ENCODE measurements at regions not wholly inside any gene's neighbourhood (a gene's known extent, or its start where the extent isn't known, plus 50 kb on each side); places are given as distances from the start of the nearest gene placed in this dataset.
"Not testable (repeated sequence)": the region's sequence is repeated elsewhere in the genome, so short reads cannot be mapped to it uniquely, and the experiment has no call there.

DNA sequence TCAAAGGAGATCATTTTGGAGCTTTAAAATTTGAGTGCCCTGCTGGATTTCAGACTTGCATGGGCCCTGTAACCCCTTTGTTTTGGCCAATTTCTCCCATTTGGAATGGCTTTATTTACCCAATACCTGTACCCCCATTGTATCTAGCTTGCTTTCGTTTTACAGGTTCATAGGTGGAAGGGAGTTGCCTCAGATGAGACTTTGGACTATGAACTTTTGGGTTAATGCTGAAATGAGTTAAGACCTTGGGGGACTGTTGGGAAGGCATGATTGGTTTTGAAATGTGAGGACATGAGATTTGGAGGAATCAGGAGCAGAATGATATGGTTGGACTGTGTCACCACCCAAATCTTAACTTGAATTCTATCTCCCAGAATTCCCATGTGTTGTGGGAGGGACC lies 250.6 kb downstream of the MFSD1 start:
- not testable (repeated sequence) for DNase-seq

DNA sequence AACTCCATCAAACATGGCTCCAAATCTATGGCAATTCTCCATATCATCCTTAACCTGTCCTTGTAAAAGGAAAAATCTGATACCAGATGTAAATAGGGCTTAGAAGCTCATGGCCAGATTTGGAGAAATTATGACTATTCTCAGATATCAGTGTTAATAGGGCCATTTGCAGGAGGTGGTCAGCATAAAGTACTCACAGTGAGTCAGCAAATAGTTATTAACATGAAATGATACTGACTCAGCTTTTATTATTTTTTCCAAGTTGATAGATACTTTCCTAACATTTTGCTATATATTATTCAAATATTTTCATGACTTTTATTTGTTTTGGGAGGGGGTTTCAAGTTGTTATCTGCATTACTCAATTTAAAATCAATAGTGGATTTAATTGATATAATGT lies 255.8 kb downstream of the MFSD1 start:
- no peak for DNase-seq

DNA sequence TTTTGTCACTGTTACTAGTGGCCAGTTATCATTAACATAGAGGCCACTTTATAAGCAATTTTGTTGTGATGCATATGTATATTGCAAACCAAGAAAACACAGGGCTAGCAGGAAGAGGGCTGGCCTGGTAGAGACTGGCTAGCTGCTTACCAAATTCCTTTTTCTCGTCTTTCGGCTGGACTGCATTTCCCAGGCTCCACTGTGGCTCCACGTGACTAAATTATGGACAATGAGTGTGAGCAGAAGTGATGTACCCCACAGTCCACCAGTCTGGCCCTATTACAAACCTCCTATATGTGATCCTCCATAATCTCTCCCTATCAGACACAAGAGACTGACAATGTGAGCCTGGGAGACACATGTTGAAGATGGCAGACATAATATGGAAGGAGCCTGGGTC lies 257.0 kb downstream of the MFSD1 start:
- no peak for DNase-seq

DNA sequence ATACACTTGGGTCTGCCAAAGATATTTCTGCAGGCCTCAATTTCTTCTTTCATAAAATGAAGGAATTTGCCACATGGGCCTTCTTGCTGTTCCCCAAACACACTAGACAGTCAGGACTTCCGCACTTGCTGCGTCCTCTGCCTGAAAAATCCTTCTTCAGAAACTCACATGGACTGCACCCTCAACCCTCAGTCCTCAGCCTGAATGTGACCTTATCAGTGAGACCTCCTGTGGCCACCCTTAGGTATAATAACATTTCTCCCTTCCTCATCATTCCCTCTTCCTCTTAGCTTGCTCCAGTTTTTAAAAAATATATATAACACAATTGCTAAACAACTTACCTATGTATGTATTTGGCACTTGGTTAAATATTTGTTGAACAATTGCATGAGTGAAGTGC lies 257.5 kb downstream of the MFSD1 start:
- no peak for DNase-seq

DNA sequence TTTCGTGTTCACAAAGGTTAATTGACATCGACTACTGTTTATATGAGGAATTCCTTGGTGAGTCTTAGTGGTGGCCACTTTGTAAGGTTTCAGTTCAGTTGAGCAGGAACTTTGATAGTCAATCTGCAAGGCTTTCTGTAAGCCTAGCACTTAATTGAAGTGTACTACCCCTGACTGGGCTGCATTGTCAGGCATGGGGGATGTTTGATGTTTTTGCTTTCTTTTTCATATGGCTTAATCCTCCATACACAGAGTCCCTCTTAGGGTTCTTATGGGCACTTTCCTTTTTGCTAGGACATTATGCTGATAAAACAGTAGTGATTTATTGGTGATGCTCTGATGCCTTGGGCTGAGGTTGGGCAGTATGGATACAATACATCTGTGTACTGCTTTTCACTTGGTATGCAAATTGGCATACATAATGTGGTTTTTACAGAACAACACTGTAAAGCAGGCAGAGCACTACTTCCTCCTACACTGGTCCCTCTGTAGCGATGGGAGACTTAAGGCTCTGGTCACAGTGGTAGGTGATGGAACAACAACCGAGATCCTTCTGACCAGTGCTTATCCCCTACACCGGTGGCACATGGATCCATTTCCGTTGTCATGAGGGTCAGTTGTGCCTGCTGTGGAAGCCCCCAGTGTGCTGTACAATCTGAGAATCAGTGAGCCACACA lies 261.0 kb downstream of the MFSD1 start:
- no peak for DNase-seq

DNA sequence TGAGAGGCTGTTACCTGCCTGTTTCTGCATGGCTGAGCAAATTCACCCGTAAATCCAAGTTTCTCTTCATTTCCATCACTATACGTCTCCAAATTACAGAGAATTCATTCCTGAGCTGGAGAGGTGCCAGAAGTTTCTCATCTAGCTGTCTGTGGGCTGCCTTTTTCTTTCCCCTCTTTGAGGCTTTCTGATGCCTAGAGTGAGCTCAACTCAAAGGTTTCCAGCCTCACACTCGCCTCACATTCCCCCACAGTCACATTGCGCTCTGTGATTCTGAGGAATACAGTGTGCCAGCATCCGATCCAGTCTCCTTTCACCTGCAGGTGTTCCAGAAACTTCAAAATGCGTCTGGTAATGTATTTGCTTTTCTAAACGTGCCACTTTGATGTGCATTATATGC lies 267.2 kb downstream of the MFSD1 start, which contains the start of gene IQCJ:
IQCJ (plus strand) TSS at position 229 of the 400 bp plus-strand sequence.
- DNase-seq, result no peak

DNA sequence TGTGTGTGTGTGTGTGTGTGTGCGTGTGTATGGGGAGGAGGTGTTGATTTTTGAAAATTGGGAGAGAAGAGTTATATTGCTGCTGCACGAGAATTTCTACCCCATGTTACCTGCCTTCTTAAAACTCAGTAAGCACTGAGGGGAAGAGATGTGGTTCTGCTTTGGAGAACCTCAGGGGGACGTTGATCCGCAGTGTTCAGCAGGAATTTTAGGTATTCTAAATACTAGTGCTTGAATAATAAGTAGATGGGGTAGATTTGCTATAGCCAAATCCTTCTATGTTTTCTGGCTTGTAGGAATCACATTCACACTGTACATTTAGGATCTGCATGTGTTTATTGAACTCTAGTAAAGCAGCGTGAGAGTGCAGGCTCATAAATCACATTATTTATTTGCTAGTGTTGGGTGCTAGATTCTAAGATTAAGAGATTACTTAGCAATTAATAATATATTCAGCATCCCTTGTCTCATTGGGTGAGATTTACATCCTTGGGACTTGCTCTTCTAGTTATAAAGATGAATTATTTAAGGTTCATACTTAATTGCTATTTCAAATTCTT lies 268.1 kb downstream of the MFSD1 start:
- DNase-seq, result no peak

DNA sequence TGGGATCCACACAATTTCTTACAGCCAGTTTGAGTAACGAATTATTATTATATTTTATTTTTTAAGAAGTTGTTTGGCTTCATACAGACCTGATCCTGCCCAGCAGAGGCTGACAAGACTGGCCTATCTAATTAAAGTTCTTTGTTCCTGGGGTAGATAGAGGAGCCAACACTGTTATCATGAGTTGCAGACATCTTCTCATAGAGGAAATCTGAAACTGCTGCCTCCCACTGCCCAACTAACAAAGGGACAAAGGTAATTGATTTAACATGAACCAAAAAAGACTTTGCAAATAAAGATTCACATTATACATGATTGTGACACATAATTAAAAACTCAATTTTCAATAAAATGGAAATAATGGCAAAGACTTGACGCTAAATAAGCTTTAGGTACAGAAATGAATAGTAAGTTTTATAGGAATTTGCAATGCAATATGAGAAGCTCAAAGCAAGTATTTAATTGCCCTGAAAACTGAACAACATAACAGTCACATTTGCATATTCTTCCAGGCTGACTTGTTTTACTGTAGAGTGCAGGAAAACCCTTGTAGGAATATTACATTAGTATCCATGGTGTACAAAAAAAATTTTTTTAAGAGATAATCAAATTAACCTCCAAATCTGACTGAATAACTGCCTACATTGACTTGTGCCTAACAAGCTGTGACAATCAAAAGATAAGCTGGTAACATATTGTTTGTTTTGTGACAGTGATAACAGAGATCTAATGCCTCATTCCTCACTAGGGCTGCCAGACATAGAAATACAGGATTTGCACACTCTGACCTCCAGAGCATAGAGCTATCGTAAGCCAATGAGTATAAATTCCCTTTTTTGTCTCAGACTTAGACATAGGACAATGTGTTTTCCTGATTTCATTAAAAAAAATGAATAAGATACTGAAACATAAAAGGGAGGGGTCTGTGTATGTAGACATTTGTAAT lies 273.2 kb downstream of the MFSD1 start:
- DNase-seq, result no peak

DNA sequence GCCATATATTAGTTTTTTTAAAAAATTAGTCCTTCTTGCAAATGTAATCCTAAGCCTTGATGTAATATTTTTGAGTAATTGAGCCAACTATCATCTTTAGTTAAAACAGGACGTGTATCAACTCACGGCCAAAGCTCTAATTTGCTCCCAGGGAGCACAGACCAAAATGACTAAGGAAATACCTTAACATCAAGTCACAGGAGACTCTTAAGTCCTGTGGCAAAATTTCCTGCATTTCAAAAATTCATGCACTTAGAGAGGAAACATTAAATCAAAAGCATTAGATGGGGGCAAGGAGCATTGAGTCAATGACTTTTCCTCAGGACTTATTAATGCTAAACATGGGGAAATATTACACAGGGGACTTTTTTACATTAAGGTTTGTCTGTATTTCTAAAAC lies 276.0 kb downstream of the MFSD1 start:
- DNase-seq, result no peak

DNA sequence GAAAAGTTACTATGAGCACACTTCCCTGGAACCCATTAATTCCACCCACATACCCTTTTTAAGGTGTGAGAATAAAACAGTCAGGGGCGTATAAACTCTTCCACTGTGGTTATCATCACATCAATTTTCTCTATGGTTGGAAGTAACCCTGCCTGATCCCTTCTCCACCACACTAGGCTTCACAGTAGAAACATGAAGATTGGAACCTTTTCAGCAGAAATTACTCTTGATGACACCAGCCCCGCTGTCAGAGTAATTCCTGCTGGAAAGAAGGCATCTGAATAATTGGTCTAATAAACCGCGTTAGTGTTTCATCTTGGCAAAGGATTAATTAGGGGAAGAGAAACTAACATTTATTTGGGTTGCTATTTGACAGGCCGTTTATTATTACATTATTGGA lies 278.4 kb downstream of the MFSD1 start:
- no peak for DNase-seq

DNA sequence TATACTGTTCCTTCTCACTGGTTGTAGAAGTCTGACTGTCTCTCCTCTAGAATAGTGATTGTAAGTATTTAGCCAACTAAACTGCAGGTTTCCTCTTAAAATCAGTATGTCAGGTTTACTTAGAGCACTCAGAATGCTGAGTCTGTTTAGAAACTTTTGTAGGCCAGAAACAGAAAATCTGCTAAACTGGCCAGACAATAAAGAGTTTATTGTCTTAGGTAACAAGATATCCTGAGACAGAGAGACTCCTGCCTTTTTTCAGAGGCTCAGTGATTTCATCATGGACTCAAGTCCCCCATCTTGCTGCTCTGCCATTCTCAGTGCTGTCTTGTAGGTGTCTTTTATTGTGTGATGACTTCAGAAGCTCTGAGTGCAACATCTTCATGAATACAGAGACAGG lies 279.0 kb downstream of the MFSD1 start:
- DNase-seq, result no peak

DNA sequence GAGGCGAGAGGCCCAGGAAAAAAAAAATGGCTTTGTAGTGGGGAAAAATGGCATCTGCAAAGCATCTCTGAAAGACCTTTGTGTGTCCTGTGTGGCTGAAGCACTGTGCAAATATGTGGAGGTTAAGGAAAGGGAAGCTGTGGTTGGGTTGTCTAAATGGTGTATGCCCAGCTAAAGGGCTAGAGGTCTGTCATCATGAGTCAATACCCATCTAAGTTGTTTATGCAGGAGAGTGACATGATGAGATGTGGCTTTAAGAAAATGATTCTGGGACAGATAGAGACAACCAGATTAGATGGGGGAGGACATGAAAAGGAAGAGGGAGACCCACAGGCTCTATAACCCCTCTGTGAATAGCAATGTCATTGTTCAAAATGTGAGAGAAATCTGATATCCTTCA lies 280.7 kb downstream of the MFSD1 start:
- no peak for DNase-seq

DNA sequence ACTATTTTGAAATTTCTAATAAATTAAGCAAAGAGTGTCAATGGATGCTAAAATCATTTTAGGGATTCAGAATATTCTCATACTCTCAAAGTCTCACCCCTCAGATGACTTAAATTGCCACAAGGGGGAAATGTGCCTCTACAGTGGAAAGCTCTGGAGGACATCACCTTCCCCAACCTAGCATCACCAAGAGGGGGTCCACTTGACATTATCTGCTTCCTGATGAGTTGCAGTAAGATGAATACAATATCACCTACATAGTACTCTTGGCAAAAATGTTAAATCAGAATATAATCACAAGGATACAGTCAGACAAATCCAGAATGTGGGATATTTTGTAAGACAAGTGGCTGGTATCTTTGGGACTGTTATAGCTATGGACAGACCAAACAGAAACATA lies 290.1 kb downstream of the MFSD1 start:
- no peak for DNase-seq

DNA sequence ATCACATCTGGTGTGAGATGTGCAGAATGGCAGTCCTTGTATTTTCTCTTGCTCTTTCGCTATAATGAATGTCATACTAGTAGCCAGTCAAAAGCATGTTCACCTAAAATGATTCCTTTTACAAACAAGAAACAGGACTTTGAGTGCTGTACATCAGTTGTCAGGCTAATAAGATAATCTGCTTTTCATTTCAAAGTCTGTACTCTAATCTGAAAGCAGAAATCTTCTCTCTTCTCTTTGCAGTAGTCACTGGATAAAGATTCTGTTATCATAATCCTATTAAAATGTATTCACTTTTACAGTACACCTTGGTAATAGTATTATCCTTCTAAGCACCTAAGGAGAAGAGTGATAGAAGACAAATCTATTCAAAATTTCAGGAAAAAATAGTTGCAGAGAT lies 300.1 kb downstream of the MFSD1 start:
- DNase-seq, result no peak

DNA sequence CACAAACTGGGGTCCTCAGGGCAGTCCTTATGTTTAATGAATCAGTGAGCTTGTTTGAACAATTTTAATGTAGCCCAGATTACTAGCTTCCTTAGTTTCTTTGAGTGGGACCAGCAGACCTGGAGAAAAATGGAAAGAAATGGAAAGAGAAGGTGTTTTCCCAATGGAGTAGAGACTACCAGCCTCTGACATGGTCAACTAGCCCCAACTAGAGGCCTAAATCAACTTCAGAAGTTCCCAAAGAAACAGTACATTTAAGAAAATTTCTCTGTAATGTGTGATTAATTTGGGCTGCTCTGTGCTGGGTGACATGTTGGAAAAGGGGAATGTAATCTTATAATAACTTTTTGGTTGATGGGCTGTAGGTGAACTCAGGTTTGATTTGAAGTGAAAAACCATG lies 310.9 kb downstream of the MFSD1 start:
- DNase-seq, result no peak

DNA sequence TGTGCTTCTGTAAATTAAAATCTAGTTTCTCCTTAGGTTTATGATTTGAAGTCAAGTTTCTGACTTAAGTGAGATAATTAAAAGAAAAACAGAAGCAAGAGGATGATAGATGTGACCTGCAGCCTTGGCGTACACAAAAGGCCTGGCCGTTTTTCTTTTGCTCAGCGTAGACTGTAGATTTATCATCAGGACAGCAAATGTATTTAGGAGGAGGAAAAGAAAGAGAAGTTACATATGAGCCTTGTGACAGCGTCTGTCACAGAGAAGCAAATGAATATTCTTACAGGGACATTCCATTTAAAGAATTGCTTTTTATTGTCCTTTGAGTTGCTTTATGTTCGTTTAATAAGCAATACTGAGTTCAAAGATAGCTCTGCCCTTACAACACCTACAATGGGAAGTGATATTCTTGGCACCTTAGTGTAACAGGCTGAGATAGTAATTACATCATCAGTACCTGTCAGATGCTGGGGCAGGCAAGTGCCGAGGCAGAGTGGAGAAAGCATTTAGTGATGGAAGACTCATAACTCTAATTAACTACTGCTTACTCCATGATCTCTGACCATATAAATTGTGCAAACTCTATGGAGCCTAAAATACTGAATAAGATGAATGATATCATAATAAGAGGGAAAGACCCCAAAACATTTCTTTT lies 311.5 kb downstream of the MFSD1 start:
- DNase-seq, result no peak

DNA sequence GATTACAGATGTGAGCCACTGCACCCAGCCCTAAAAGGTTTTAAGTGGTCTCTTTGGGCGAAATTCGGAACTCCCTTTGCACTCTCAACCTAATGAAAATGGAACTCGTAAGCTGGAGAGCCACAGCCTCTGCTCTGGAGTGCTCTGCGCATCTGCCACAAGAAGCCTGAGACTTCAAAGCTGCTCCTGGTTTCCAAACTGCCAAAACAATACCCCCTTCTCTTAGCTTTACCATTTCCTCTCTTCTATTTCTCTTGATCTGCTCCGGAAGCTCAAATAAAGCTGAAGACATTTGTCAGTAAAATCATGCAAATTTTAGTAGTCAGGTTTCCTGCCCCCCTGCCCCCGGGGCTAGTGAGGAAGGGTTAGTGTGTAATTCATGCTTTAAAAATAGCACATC lies 312.7 kb downstream of the MFSD1 start:
- DNase-seq, result no peak

DNA sequence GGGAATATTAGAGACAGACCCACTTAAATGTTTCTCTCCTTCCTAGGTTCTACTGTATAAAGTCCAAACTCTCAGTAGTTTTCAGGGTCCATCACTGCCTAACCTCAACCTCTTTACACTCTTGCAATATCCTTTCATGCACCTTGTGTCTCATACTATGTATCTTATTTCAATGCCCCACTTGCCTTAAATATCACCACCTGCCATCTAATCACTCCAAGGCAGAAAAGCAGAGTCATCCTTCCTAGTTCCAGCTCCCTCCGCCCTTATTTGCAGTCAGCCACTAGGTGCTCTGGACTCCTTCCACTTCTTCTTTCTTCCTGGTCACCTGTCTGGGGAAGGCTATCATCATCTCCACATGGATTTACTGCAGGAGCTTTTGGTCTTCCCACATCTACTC lies 322.0 kb downstream of the MFSD1 start:
- DNase-seq, result peak; percentile 1

DNA sequence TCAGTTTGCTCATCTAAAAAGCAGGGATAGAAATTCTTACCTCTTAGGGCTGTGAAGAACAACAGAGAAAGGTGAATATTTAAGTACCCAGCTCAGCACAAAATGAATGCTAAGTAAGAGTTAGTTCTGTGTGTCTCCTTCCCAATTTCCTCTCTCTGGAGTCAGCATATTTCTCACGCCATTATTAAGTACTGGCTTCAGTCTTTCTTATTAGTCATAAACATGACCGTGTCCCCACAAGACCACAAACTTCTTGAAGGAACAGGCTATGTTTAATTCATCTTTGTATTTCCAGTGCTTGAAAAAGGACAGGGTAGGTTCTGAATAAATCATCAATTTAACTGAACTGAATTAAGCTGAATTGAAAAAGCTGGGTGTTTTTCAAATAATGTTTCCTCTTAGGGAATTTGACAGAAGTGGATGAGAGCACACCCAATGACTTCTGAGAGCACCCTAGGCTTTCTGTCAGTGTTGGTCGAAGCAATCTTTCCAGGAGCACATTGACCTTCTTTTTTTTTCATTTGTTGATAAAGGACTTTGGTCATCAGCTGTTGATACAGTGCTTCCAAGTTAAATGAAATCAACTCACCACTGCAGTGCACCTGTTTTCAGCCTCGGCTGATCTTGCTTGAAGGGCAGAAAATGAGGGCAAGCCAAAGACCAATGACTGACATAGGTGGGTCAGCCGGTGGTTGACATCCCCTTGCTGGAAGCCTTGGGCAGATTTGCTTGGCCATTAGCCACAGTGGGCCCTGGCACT lies 324.6 kb downstream of the MFSD1 start:
- no peak for DNase-seq

DNA sequence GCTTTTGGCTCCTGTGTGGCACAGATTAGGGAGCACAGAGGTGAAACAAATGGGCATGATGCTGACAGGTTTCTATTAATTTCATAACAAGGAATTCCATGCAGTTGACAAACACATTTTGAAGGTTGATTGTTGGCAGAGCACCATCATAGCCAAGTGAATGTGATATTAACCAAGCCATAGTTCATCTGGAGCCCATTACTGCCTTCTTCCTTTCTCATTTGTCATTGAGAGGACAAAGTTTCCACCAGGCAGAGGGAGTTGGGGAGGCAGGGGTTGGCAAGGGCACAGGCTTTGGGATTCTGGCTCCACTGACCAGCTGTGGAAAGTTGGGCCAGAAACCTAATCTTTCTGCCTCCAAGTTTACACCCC lies 325.2 kb downstream of the MFSD1 start:
- DNase-seq, result no peak

DNA sequence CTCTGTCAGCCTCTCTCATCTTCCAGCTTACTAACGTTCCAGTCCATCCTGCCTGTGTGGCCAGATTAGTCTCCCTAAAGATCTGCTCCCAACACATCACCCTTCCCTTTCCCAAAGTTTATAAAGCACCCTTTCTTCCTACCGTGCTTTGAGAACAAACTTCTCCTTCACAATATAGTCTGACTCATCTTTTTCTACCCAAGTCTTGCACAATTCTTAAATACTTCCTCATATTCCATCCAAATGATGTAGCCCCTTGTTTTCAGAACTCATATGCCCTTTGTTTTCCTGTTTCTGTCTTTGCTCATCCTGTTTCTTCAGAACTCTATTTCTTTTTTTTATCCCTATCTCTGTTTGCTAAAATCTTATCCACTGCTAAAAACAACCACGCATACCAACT lies 326.8 kb downstream of the MFSD1 start:
- DNase-seq, result peak; percentile 6

DNA sequence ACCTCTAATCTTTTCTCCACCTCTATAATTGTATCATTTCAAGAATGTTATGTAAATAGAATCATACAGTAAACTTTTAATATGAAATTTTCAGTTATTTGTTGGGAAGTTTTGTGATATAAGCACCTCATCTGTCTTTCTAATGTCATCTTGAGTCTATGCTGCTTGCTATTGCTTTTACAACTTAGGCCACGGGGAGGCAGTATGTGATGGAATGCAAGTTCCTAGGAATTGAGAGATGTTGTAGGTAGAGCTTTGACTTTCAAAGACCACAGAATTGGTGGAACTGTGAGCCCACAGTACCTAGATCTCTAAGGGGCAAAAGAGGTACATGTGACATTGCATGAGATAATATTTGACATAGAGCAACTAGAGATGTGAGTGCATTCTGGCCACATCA lies 328.3 kb downstream of the MFSD1 start:
- peak; percentile 7 for DNase-seq

DNA sequence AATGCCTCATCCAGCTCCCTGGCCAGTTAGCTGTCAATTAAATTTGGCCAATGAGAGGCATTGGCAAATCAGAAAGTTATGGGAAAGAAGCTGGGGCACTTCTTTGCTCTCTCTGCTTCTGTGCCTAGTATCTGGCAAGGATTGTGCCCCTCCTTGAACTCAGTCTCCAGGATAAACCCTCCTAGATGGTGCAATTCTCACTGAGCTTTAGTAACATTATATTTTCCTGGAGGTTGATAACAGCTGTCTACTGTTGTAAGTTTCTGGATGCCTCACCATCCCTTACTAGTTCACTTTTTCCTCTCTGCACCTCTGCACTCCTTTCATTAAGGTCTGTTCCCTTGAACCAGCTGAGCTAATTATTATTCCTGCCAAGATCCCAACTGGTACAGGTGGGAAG lies 329.5 kb downstream of the MFSD1 start:
- no peak for DNase-seq

Measured in hematopoietic multipotent progenitor cell treated with erythropoietin and hydrocortisone succinate and interleukin-3 and kit ligand, for 6 days (in vitro differentiated cells).